Activated CD4-positive, alpha-beta T cell treated with anti-CD3 and anti-CD28 coated beads for 24 hours (primary cell): ENCODE measurements at regions not wholly inside any gene's neighbourhood (a gene's known extent, or its start where the extent isn't known, plus 50 kb on each side); places are given as distances from the start of the nearest gene placed in this dataset.
"Not testable (repeated sequence)": the region's sequence is repeated elsewhere in the genome, so short reads cannot be mapped to it uniquely, and the experiment has no call there.

Source experiments
- DNase-seq, 2 donors: peaks; one replicate each; pipeline ENCODE4 v3.0.0-alpha.2; 2020; ENCODE audit warnings: low read depth in 2 of 2

DNA sequence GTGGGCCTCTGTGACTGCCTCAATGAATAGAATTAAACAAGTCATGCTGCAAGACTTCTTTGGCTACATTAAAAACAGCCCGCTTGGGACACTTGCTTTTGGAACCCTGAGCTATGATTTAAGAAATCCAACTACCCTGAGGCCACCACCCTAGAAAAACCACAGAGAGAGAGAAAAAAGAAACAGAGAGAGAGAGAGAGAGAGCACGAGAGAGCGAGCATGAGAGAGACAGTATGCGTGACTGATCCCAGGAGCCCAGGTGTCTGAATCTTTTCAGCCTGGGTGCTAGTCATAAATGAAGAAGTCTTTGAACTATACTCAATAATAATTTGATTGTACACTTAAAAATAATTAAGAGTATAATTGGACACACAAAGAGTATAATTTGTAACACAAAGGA lies 123.1 kb upstream of the FREM1 start:
- DNase-seq, result no peak

DNA sequence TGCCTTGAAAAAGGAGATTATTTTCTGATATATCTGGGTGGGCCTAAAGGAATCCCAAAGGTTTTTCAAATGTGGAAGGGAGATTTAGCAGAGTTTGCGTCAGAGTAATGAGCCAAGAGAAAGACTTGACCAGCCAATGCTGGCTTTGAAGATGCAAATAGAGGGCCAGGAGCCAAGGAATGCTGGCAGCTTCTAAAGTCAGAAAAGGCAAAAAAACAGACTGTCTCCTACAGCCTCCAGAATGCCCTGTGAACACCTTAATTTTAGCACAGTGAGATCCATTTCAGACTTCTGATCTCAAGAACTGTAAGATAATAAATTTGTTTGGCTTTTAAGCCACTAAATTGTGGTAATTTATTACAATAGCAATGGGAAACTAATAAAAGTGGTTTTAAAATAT lies 122.6 kb upstream of the FREM1 start:
- DNase-seq, result no peak

- no peak for DNase-seq
Measured at GRCh38 chr9:15021146-15021545, 110.9 kb upstream of the FREM1 start.

DNA sequence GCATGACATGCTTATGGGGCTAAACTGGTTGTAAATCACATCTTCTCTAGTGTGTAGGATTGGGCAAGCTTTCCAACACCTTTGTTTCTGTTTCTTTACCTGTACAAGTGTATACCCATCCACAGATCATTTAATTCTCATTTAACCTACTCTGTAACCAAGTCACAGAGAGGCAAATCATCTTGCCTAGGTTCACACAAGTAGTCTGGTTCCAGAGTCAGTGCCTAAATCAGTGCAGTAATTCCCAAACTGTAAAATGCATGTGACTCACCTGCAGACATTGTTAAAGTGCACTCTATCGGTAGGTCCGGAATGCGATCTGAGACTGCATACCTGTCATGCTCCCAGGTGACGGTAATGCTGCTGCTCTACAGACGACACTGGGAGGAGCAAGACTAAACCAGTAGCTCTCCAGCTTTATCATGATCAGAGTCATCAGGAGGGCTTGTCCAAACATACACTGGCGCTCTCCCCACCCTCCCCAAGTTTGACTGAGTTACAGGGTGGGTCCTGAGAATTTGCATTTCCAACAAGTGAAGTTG lies 107.9 kb upstream of the FREM1 start:
- no peak for DNase-seq

GRCh38 chr9:15010581-15010980 lies 100.4 kb upstream of the FREM1 start:
- no peak for DNase-seq

DNA sequence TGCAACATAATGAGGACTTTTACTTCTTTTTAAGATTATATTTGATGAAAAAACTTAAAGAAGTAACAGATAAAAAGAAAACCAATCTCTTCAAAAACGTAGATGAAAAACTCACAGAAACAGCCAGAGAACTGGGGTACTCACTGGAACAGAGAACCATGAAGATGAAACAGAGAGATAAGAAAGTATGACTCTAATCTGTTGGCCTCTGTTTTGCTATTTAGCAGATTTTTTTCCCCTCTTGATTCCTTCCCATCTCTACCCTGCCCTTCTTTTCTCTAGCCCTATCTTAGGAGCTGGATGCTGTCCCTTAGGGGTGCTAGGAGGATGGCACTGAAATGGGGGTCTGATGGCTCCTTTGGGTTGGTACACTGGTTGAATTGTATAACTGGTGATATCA lies 97.5 kb upstream of the FREM1 start:
- no peak for DNase-seq

GRCh38 chr9:14994738-14995137 lies 84.5 kb upstream of the FREM1 start:
- no peak for DNase-seq

GRCh38 chr9:14993901-14994554 lies 83.8 kb upstream of the FREM1 start:
- no peak for DNase-seq

DNA sequence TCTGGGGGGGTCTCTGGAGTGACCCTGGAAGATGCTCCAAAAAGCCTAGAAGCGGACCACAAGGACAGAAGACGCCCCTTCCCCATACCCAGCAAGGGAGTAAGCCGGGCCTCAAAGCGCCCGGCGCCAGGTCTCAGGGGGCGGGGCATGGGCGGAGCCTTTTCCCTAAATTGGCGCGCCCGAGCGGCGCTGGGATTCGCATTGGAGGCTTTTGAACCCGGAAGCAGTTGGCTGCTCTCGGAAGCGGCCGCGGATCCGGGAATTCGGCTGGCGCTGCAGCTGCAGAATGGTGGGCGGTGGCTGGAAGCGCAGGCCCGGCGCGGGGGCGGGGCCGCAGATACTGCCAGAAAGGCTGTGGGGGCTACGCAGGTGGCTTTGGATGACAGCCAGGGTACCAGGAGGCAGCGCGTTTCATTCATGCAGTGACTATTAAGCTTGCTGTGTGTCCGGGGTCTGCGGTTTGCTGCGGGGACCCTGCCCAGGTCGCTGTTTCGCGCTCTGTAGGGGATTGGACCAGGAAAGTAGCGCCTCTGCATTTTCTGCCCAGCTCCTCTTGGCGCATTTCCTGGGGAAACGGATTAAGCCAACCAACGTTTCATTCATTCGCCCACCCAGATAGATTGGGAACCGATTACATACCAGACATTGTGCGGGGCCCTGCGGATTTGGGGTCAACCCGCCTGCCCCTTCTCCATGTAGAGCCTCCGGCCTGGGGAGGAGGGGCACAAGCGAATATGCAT lies 83.0 kb upstream of the FREM1 start:
- peak; percentile 23 to 59 for DNase-seq

DNA sequence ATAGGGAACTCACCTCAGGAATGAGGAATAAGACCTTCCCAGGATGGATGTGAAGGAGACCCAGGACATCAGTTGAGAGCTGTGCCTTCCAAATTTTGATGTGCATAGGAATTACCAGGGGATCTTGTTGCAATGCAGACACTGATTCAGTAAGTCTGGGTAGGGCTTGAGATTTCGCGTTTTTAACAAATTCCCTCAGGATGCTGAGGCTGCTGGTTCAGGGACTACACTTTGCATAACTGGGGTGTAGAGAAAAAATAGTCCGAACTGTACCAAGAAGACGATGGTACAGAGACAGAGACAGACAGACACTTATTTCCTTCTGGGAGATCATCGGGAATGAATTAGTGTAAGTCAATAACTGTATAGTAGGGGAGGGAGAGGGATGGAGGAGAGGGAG lies 82.3 kb upstream of the FREM1 start:
- no peak for DNase-seq

DNA sequence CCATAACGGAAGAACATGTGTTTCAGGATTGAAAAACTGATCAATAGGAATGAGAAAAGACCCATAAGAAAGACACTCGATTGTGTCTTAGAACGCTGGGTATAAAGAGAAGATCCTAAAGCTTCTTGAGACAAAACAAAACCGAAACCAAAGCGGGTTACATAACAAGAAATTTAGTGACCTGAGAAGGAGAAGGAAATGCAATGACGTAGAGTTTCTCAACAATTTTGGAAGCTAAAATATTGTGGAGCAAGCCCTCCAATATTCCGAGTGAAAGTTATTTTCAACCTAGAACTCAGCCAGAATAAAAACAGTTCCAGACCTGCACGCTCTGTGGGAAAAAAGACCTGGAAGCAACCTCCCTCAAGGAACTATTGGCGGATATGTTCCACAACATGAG lies 81.9 kb upstream of the FREM1 start:
- no peak for DNase-seq

DNA sequence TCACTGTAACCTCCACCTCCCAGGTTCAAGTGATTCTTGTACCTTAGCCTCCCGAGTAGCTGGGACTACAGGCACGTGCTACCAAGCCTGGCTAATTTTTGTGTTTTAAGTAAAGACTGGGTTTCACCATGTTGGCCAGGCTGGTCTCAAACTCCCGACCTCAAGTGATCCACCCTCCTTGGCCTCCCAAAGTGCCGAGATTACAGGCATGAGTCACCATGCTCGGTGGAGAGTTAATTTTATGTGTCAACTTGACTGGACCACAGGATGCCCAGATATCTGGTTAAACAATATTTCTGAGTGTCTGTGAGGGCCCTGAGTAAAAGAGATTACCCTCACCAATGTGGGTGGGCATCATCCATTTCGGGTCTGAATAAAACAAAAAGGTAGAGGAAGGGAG lies 80.4 kb upstream of the FREM1 start:
- not testable (repeated sequence) for DNase-seq

GRCh38 chr9:14989811-14990210 lies 79.6 kb upstream of the FREM1 start:
- DNase-seq, result no peak

- DNase-seq, result not testable (repeated sequence)
Measured at GRCh38 chr9:14989336-14989735, 79.1 kb upstream of the FREM1 start.

- no peak for DNase-seq
Measured at GRCh38 chr9:14987858-14988257, 77.6 kb upstream of the FREM1 start.

DNA sequence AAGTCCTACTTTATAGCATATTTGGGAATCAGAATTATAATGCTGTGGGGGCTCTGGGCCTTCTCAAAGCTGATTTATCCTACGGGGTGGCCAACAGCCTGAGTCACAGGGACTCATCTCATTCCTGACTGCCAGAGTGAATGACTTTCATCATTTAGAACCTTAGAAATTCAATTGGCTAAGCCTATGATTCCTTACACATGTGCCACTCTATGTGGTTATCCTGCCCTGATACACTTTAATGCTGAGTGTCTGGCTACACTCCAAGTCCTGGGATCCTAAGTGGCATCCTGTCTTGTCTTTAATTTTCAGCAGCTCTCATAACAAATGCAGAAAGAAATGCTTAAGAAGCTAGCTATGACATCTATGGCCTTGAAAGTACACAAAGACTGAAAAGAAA lies 75.2 kb upstream of the FREM1 start:
- DNase-seq, result no peak

- DNase-seq, result no peak
Measured at GRCh38 chr9:14983599-14983998, 73.4 kb upstream of the FREM1 start.

- DNase-seq, result no peak
Measured at GRCh38 chr9:14981291-14981950, 71.2 kb upstream of the FREM1 start.

- no peak for DNase-seq
Measured at GRCh38 chr9:14978022-14979000, 68.1 kb upstream of the FREM1 start.

GRCh38 chr9:14967450-14968321 lies 57.5 kb upstream of the FREM1 start:
- no peak for DNase-seq
